ENCODE measurements at regions not wholly inside any gene's neighbourhood (a gene's known extent, or its start where the extent isn't known, plus 50 kb on each side); places are given as distances from the start of the nearest gene placed in this dataset.

DNA sequence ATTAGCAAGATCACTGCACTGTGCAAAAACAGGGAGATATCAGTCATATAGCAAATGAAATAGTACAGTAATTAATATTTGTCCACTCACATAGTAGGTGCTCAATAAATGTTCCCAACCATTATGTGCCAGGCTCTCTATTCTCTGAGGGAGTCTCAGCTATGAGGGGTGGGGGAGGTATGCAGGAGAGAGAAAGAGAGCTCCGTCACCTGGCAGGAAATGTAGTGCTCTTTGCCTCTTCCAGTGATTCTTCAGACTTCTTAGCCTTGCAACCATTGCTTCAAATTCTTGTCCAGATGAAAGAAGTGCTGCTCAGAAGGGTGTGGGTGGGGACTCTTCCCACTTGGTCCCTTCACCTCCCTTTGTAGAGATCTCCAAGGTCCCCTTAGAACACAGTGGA lies 84.5 kb upstream of the SPRY1 start:
- TF ChIP-seq, protein P1, sequence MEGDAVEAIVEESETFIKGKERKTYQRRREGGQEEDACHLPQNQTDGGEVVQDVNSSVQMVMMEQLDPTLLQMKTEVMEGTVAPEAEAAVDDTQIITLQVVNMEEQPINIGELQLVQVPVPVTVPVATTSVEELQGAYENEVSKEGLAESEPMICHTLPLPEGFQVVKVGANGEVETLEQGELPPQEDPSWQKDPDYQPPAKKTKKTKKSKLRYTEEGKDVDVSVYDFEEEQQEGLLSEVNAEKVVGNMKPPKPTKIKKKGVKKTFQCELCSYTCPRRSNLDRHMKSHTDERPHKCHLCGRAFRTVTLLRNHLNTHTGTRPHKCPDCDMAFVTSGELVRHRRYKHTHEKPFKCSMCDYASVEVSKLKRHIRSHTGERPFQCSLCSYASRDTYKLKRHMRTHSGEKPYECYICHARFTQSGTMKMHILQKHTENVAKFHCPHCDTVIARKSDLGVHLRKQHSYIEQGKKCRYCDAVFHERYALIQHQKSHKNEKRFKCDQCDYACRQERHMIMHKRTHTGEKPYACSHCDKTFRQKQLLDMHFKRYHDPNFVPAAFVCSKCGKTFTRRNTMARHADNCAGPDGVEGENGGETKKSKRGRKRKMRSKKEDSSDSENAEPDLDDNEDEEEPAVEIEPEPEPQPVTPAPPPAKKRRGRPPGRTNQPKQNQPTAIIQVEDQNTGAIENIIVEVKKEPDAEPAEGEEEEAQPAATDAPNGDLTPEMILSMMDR (IDR thresholded peaks at IDR 0.05 in 4 of 5, conservative IDR thresholded peaks at IDR 0.05 in 1 of 5), result no peak
- no peak for TF ChIP-seq POLR2A (IDR thresholded peaks at IDR 0.05)

All from gastrocnemius medialis (tissue), 4 donors.